Pancreas (tissue), 10 donors: ENCODE measurements at regions not wholly inside any gene's neighbourhood (a gene's known extent, or its start where the extent isn't known, plus 50 kb on each side); places are given as distances from the start of the nearest gene placed in this dataset.

Experiments used
- ATAC-seq, 4 donors: fragments of 200-7000 bp; cut with Tn5 transposase; one replicate each; pipeline versions ENCODE4 v1.8.0 to v1.9.1; 2020; ENCODE audit warnings: mild to moderate bottlenecking in 4 of 4, moderate library complexity in 4 of 4
- DNase-seq, 6 donors: peaks; one replicate each; pipeline ENCODE4 v3.0.0-alpha.2; 2020
- FAIRE-seq: peaks from 2 replicates; lab custom pipeline; 2012; peaks lifted over from hg19 to GRCh38; lab: Jason Lieb, UNC
- H3K27ac ChIP-seq, 4 donors: fragments of 200-600 bp; sonication (generic); 1 replicate in 3 of 4; 2 replicates in 1 of 4; pipeline versions ENCODE4 v1.5.0 to v1.8.0; 2020
- H3K27me3 ChIP-seq, 4 donors: fragments of 200-600 bp; one replicate each; pipeline ENCODE4 v1.8.0; 2021
- H3K36me3 ChIP-seq, 3 donors: fragments of 200-600 bp; sonication (generic) in 1 of 3; one replicate each; pipeline versions ENCODE4 v1.5.0 to v1.8.0; 2020 to 2021
- H3K4me1 ChIP-seq, 3 donors: fragments of 200-600 bp; one replicate each; pipeline ENCODE4 v1.8.0; 2021
- H3K4me3 ChIP-seq, 4 donors: fragments of 200-600 bp; sonication (generic) in 2 of 4; one replicate each; pipeline versions ENCODE4 v1.5.0 to v1.8.0; 2020 to 2021
- H3K9me3 ChIP-seq, 4 donors: fragments of 200-600 bp; one replicate each; pipeline ENCODE4 v1.8.0; 2021
- CTCF ChIP-seq, 4 donors: fragments of 200-600 bp; sonication (generic) in 3 of 4; IDR thresholded peaks; one replicate each; pipeline versions ENCODE4 v1.5.0 to v1.8.0; 2021; ENCODE audit warnings: antibody characterized with exemption in 4 of 4
- WGBS, 2 donors: extraction: QIAGEN DNeasy Blood & Tissue Kit; methylation state at CpG; one replicate each; pipeline ENCODE4 v1.1.7; 2013; 5-methylcytosine and 5-hydroxymethylcytosine counted together
- intact Hi-C, 3 donors: fragments of 100-400 bp; cut with DNase I; formaldehyde crosslinking; loops; one replicate each; pipeline versions ENCODE4 v1.11.1 to v1.14.2; 2022
- donor health status: healthy with polysubstance abuse.
- donor health status: DM: no; HTN: no; CAD: no; lungs with moderate emphysema.
- donor health status: DM: no; HTN: no; CAD: no.
- donor health status: control.
- donor health status: control.
- donor health status: Bipolar disorder and iron deficiency.
- donor health status: DM: yes; HTN: yes; CAD: no.
- donor health status: DM: no; HTN: no; CAD: no.
- donor health status: DM: no; HTN: no; CAD: no.
- donor health status: DM: yes; HTN: yes; CAD: no.

- Histone ChIP-seq H3K9me3 (no peaks in the 10 kb centered on the region), H3K27me3 (no peaks in the 10 kb centered on the region), H3K36me3 (no peaks in the 10 kb centered on the region), H3K4me3 (no peak overlapping the region), H3K4me1 (no peaks in the 10 kb centered on the region), H3K27ac (no peak overlapping the region)
- WGBS, 2 donors = 91 to 94% methylated on average over 2 of the region's 2 CpGs
- ATAC-seq (no peak), FAIRE-seq (no peak), DNase-seq (no peak)
- intact Hi-C loops = no loop called here
- TF ChIP-seq CTCF (IDR thresholded peaks at IDR 0.05) = no peak
These were observed 870.0 kb upstream of the CHAC2 start for GRCh38 chr2:52897511-52898044.

- Histone ChIP-seq H3K27ac (no peak overlapping the region), H3K36me3 (no peaks in the 10 kb centered on the region), H3K27me3 (no peaks in the 10 kb centered on the region), H3K9me3 (no peaks in the 10 kb centered on the region), H3K4me1 (no peaks in the 10 kb centered on the region), H3K4me3 (no peak overlapping the region)
- no peak for TF ChIP-seq CTCF (IDR thresholded peaks at IDR 0.05)
- FAIRE-seq (no peak), ATAC-seq (no peak), DNase-seq (no peak)
- WGBS, 2 donors = 81 to 87% methylated on average over 4 of the region's 4 CpGs
- intact Hi-C loops = no loop called here
These were observed 871.8 kb upstream of the CHAC2 start for GRCh38 chr2:52895726-52896340.

GRCh38 chr2:52886556-52886955 lies 881.0 kb upstream of the CHAC2 start:
- intact Hi-C loops = no loop called here
- DNase-seq (no peak), ATAC-seq (no peak), FAIRE-seq (no peak)
- H3K9me3 ChIP-seq = no peaks in the 10 kb centered on the region
- no peak overlapping the region for H3K27ac ChIP-seq
- no peak for TF ChIP-seq CTCF (IDR thresholded peaks at IDR 0.05)
- no peak overlapping the region for H3K4me3 ChIP-seq
- 96 to 97% methylated on average over 3 of the region's 3 CpGs for WGBS, 2 donors
- H3K27me3 ChIP-seq = no peaks in the 10 kb centered on the region
- H3K36me3 ChIP-seq = no peaks in the 10 kb centered on the region
- H3K4me1 ChIP-seq = no peaks in the 10 kb centered on the region

GRCh38 chr2:52884761-52885352 lies 882.7 kb upstream of the CHAC2 start:
- H3K4me1 ChIP-seq = no peaks in the 10 kb centered on the region
- DNase-seq (no peak), FAIRE-seq (no peak), ATAC-seq (no peak)
- H3K4me3 ChIP-seq = no peak overlapping the region
- no peak for TF ChIP-seq CTCF (IDR thresholded peaks at IDR 0.05)
- H3K27me3 ChIP-seq = no peaks in the 10 kb centered on the region
- no peaks in the 10 kb centered on the region for H3K36me3 ChIP-seq
- no peak overlapping the region for H3K27ac ChIP-seq
- WGBS, 2 donors = 76 to 82% methylated on average over 3 of the region's 3 CpGs
- no peaks in the 10 kb centered on the region for H3K9me3 ChIP-seq
- intact Hi-C loops = no loop called here

GRCh38 chr2:52882974-52883373 lies 884.6 kb upstream of the CHAC2 start:
- Histone ChIP-seq H3K4me3 (no peak overlapping the region), H3K9me3 (no peaks in the 10 kb centered on the region), H3K27me3 (no peaks in the 10 kb centered on the region), H3K27ac (no peak overlapping the region), H3K36me3 (no peaks in the 10 kb centered on the region), H3K4me1 (no peaks in the 10 kb centered on the region)
- intact Hi-C loops = no loop called here
- 73 to 75% methylated on average over 2 of the region's 2 CpGs for WGBS, 2 donors
- ATAC-seq = no peak
- DNase-seq = no peak
- FAIRE-seq = no peak
- no peak for TF ChIP-seq CTCF (IDR thresholded peaks at IDR 0.05)
